ENCODE measurements at regions not wholly inside any gene's neighbourhood (a gene's known extent, or its start where the extent isn't known, plus 50 kb on each side); places are given as distances from the start of the nearest gene placed in this dataset.

- H3K4me3 ChIP-seq, result no peak overlapping the region
- no peak for ATAC-seq (ENCODE audit: insufficient number of reproducible peaks, low FRiP score, low read depth)
- H3K9me3 ChIP-seq, result no peaks in the 10 kb centered on the region
- no peaks in the 10 kb centered on the region for H3K27me3 ChIP-seq (replicated peaks; ENCODE audit: insufficient read depth)
- no peak overlapping the region for H3K27ac ChIP-seq
- H3K4me1 ChIP-seq (ENCODE audit: control insufficient read depth in 1 of 2, low read depth in 2 of 2), result no peaks in the 10 kb centered on the region
- H3K36me3 ChIP-seq, result no peaks in the 10 kb centered on the region
- no peak for DNase-seq (ENCODE audit: low spot score)
- no peak for TF ChIP-seq CTCF (IDR thresholded peaks at IDR 0.05)
These were observed 131.2 kb downstream of the NUP35 start for GRCh38 chr2:183255411-183255810.

- H3K9me3 ChIP-seq, result no peaks in the 10 kb centered on the region
- no peak overlapping the region for H3K27ac ChIP-seq
- ATAC-seq (ENCODE audit: insufficient number of reproducible peaks, low FRiP score, low read depth), result no peak
- no peak for DNase-seq (ENCODE audit: low spot score)
- H3K36me3 ChIP-seq, result no peaks in the 10 kb centered on the region
- no peak for TF ChIP-seq CTCF (IDR thresholded peaks at IDR 0.05)
- H3K4me1 ChIP-seq (ENCODE audit: control insufficient read depth in 1 of 2, low read depth in 2 of 2), result no peaks in the 10 kb centered on the region
- H3K27me3 ChIP-seq (replicated peaks; ENCODE audit: insufficient read depth), result no peaks in the 10 kb centered on the region
- H3K4me3 ChIP-seq, result no peak overlapping the region
These were observed 135.7 kb downstream of the NUP35 start for GRCh38 chr2:183259921-183260320.

GRCh38 chr2:183260527-183260926, 136.3 kb downstream of the NUP35 start:
- no peak for DNase-seq (ENCODE audit: low spot score)
- Histone ChIP-seq H3K9me3 (no peaks in the 10 kb centered on the region), H3K36me3 (no peaks in the 10 kb centered on the region), H3K27me3 (replicated peaks; ENCODE audit: insufficient read depth) (no peaks in the 10 kb centered on the region), H3K4me1 (ENCODE audit: control insufficient read depth in 1 of 2, low read depth in 2 of 2) (no peaks in the 10 kb centered on the region), H3K27ac (no peak overlapping the region), H3K4me3 (no peak overlapping the region)
- no peak for TF ChIP-seq CTCF (IDR thresholded peaks at IDR 0.05)
- no peak for ATAC-seq (ENCODE audit: insufficient number of reproducible peaks, low FRiP score, low read depth)

- ATAC-seq (ENCODE audit: insufficient number of reproducible peaks, low FRiP score, low read depth) (no peak), DNase-seq (ENCODE audit: low spot score) (no peak)
- H3K4me1 ChIP-seq (ENCODE audit: control insufficient read depth in 1 of 2, low read depth in 2 of 2), result no peaks in the 10 kb centered on the region
- TF ChIP-seq CTCF (IDR thresholded peaks at IDR 0.05), result no peak
- no peak overlapping the region for H3K27ac ChIP-seq
- no peaks in the 10 kb centered on the region for H3K36me3 ChIP-seq
- H3K27me3 ChIP-seq (replicated peaks; ENCODE audit: insufficient read depth), result no peaks in the 10 kb centered on the region
- no peak overlapping the region for H3K4me3 ChIP-seq
- H3K9me3 ChIP-seq, result no peaks in the 10 kb centered on the region
These were observed 140.8 kb downstream of the NUP35 start for GRCh38 chr2:183264890-183265535.

- ATAC-seq (ENCODE audit: insufficient number of reproducible peaks, low FRiP score, low read depth) (no peak), DNase-seq (ENCODE audit: low spot score) (no peak)
- Histone ChIP-seq H3K9me3 (no peaks in the 10 kb centered on the region), H3K27ac (no peak overlapping the region), H3K36me3 (no peaks in the 10 kb centered on the region), H3K4me1 (ENCODE audit: control insufficient read depth in 1 of 2, low read depth in 2 of 2) (no peaks in the 10 kb centered on the region), H3K4me3 (no peak overlapping the region), H3K27me3 (replicated peaks; ENCODE audit: insufficient read depth) (no peaks in the 10 kb centered on the region)
- TF ChIP-seq CTCF (IDR thresholded peaks at IDR 0.05), result no peak
These were observed 143.0 kb downstream of the NUP35 start for GRCh38 chr2:183267148-183267827.
